ENCODE measurements at regions not wholly inside any gene's neighbourhood (a gene's known extent, or its start where the extent isn't known, plus 50 kb on each side); places are given as distances from the start of the nearest gene placed in this dataset.
"Not testable (repeated sequence)": the region's sequence is repeated elsewhere in the genome, so short reads cannot be mapped to it uniquely, and the experiment has no call there.

DNA sequence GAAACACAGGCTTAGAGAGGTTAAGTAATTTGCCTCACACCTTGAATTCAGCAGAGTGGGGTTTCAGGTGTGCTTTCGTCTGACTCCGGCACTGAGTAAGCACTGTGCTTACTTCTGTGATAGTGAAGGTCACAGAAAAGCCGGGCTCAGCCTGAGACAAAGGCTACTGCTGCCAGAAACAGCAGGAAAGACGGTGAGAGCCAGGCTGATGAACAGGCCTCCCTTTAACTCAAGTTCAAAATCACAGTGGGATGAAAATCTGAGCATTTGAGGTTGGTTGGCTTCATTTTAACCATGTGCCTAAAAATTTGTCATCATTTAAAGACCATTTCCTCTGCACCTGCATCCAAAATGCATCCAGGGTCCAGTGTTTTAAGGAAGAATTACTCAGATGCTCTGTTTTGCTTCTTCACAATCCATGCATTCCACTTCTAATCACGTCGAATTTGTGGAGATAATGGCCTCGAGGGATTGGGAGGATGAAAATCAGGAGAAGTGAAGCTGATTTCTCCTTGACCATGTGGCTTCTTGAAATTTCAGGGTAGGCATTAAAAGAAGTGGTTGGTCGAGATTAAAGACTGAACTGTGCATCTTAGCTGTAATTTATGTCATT is 121.2 kb upstream of the LNX1 start:
- no peak for DNase-seq

DNA sequence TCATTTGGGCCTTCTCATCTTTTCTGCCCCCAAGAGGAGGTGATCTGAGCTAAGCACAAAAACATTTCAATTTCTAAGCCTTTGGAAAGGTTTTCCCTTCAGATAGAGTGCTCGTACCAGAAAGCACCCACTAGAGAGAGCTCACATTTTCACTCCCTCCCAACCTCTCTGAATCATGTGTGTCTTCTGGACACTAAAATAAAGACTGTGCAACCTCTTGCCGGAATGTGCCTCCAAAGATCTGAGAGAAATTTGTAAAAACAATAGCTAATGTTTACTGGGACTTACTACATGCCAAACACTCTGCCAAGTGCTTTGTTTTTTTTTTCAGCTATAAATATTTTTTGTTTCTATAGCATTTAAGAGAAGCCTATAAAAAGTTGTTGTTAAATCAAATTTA is 120.6 kb upstream of the LNX1 start:
- DNase-seq: no peak

- DNase-seq: no peak
These were observed 118.4 kb upstream of the LNX1 start for GRCh38 chr4:53709693-53710092.

GRCh38 chr4:53707491-53707890 is 116.2 kb upstream of the LNX1 start:
- DNase-seq: no peak

DNA sequence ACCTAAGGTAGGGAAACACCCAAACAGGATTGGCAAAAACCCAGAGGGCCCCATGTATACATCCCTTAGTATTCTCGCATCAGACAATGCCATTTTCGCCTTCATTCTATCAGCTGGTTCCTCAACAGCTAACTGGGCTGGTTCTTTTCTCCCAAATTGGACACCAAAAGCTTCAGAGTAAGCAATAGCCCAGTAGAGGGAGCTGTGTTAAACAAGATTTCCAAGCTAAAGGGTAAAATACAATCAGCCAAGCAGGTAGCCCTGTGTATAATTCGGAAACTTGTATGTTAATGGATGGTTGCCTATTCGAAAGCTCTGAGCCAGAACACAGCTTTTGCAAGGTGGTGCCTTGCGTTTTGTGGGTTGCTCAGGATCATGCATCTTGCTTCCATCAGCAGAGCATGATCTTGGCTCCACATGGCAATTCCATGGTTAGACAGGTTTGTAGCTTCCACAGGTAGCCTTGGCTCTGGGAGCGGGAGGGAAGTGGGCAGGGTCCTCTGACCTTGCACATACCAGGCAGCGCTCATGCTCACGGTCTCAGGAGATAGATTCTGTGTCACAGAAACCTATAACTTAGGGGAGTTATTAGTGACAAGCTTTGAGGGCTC is 115.2 kb upstream of the LNX1 start:
- DNase-seq: peak; percentile 57

DNA sequence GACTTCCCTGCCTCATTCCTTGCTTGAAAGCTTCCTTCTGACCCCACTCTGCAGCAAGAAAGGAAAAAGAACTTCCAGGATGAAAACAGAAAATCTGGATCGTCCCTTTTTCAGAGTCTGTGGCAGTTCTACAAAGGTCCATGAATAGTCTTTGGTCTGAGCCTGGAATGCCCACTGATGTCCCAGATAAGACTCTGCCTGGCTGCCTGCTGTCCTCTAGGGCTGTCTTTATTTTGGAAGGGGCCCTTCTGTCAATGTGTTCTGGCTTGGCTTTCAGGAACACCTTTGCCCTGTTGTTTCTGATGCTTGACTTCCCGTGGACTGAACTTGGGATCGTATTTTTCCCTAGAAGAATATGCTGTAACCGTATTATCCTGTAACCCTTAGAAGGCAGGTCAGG is 114.7 kb upstream of the LNX1 start:
- DNase-seq: no peak

DNA sequence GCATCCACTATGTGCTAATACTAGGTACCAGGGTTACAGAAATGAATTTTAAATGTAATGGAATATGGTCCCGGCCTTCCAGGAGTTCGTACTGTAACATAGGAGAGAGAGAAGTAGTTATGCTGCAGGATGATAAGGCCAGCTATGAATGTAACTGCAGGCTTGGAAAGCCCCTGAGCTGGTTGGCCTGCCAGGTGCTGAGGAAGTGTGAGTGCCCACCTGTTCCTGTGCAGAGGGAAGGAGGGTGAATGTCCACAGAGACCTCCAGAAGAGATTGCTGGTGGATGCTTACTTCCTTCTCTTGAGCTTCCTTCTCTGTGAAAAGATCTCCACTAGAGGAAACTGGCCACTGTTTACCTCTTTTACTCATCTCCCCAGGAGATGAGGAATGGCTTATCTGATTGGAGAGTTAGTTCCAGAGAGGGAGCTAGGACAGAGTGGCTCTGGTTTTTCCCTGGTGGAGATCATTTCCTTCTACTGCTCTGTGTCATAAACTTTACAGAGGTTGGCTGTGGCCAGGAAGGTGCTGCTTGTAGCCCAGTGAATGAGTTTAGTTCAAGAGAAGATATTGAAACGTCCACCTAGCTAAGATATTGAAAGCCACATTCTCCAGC is 114.0 kb upstream of the LNX1 start:
- DNase-seq: no peak

GRCh38 chr4:53704329-53704728 is 113.0 kb upstream of the LNX1 start:
- DNase-seq: no peak

DNA sequence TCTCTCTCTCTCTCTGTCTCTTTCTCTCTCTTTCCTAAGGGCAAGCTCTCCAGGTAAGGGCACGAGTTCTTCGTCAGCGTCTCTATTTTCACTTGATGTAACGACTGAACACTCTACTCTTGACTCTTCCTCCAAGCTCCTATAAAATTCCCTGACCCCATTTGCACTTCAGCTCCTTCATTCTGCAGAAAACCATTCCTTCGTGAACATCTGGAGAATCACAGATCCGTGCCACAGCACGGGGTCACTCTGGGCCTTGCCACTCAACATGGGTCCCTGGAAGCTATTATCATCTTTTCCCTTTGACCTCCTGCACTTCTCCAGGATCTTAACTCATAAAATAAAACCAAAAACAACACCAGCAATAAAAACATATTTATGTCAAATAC is 112.0 kb upstream of the LNX1 start:
- DNase-seq: no peak

DNA sequence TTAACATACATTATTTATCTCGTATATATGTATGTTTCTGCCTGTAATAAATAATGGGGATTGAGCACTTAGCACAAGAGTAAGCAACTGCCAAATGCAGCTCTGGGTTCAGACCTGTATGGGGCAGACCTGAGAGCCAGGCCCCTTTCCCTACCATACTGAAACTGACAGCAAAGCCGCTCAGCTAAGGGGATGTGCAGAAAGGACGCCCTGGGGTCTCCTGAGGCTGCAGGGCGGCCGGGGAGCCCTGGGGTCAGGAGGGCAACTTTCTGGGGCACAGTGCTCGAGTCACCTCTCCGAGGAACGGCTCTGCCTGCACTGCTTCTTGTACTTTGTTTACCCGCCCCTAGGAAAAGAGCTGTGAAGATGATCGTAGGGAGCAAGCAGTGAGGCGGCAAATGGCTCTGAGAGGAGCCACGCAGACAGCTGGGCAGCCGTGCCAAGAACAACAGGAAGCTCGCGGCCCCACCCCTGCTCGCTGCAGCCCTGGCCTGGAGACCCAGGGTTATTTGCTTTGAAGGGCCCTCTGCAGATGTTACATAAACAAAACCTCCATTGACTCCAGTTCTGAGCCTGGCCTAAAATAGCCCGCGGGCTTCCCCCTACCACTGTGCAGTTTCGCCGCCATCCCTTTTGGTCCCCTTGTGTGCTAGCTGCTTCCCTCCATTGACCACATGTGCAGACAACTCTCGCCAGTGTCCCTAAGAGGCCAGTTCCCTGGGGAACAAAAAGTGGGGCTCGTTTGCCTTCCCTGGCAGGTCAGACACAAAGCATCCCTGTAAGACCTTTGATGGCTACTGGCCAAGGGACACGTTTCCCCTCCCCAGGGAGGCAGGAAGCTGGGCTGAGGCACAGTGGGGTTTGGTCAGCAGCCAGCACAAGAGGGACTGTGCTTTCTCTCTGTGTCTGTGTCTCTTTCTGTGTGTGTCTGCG is 111.3 kb upstream of the LNX1 start:
- peak; percentile 94 for DNase-seq

- not testable (repeated sequence) for DNase-seq
These were observed 110.0 kb upstream of the LNX1 start for GRCh38 chr4:53701260-53701659.

DNA sequence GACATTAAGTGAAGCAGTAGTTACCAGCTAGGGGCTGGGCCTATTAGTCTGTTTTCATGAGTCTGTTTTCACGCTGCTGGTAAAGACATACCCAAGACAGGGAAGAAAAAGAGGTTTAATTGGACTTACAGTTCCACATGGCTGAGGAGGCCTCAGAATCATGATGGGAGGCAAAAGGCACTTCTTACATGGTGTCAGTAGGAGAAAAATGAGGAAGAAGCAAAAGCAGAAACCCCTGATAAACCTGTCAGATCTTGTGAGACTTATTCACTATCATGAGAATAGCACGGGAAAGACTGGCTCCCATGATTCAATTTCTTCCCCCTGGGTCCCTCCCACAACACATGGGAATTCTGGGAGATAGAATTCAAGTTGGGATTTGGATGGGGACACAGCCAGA is 108.0 kb upstream of the LNX1 start:
- not testable (repeated sequence) for DNase-seq

DNA sequence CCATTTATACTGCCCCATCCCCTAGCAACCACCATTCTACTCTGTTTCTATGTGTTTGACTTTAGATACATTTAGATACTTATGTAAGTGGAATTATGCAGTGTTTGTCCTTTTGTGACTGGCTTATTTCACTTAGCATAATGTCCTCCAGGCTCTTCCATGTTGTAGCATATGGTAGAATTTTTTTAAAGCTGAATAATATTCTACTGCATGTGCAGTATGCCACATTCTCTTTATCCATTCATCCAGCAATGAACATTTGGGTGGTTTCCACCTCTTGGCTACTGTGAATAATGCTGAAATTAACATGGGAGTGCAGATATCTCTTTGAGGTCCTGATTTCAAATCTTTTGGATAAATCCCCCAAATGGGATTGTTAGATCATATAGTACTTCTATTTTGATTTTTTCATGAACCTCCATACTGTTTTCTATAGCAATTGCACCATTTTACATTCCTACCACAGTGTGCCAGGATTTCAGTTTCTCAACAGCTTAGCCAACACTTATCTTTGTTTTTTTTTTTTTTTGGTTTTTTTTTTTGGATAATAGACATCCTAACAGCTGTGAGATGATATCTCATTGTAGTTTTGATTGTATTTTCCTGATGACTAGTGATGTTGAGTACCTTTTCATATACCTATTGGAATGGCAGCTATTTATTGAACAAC is 105.9 kb upstream of the LNX1 start:
- DNase-seq: no peak

GRCh38 chr4:53695540-53696463 is 104.5 kb upstream of the LNX1 start:
- no peak for DNase-seq

- no peak for DNase-seq
These were observed 103.4 kb upstream of the LNX1 start for GRCh38 chr4:53694666-53695065.

GRCh38 chr4:53693909-53694308 is 102.6 kb upstream of the LNX1 start:
- no peak for DNase-seq

- peak; percentile 65 for DNase-seq
These were observed 102.1 kb upstream of the LNX1 start for GRCh38 chr4:53693408-53693807.

- no peak for DNase-seq
These were observed 97.0 kb upstream of the LNX1 start for GRCh38 chr4:53688186-53688790.

DNA sequence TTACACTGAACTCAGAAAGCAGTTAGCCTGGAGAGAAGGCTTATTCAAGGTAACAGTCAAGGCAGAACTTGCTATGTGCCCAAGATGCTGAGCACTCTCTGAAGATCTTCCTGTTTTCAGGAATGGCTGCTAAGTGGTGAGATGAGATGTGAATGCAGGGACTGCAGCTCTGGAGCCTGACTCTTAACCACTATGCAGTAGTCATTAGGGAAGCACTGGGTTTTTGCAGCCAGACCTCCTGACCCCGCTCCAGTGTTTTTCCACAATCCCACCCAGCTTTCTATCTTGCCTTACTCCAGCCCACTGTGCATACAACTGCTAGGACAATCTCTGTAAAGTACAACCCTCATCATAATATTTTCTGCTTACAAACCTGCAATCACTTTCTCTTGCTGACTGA is 95.2 kb upstream of the LNX1 start:
- DNase-seq: no peak

GRCh38 chr4:53684136-53685130 is 93.1 kb upstream of the LNX1 start:
- DNase-seq: no peak
